GM18519 (cell line): ENCODE measurements at regions not wholly inside any gene's neighbourhood (a gene's known extent, or its start where the extent isn't known, plus 50 kb on each side); places are given as distances from the start of the nearest gene placed in this dataset.

Experiments used
- ATAC-seq: cut with Tn5 transposase; IDR thresholded peaks from one replicate; pipeline ENCODE4 v1.9.1; 2021; ENCODE audit warnings: mild to moderate bottlenecking, moderate library complexity; ENCODE audit not compliant: unreplicated experiment, low FRiP score

GRCh38 chr10:1874533-1874932 lies 137.2 kb upstream of the ADARB2 start:
- no peak for ATAC-seq

GRCh38 chr10:1873661-1874315 lies 136.5 kb upstream of the ADARB2 start:
- no peak for ATAC-seq

GRCh38 chr10:1872151-1872726 lies 134.9 kb upstream of the ADARB2 start:
- no peak for ATAC-seq

- no peak for ATAC-seq
Observed at GRCh38 chr10:1870491-1870890, 133.2 kb upstream of the ADARB2 start.

GRCh38 chr10:1869861-1870260 lies 132.5 kb upstream of the ADARB2 start:
- no peak for ATAC-seq

- no peak for ATAC-seq
Observed at GRCh38 chr10:1860351-1860750, 123.0 kb upstream of the ADARB2 start.

- ATAC-seq = no peak
Observed at GRCh38 chr10:1858547-1858946, 121.2 kb upstream of the ADARB2 start.

GRCh38 chr10:1858048-1858447 lies 120.7 kb upstream of the ADARB2 start:
- ATAC-seq = no peak

GRCh38 chr10:1855911-1856310 lies 118.6 kb upstream of the ADARB2 start:
- no peak for ATAC-seq

- no peak for ATAC-seq
Observed at GRCh38 chr10:1854271-1854670, 116.9 kb upstream of the ADARB2 start.

- ATAC-seq = no peak
Observed at GRCh38 chr10:1853801-1854200, 116.5 kb upstream of the ADARB2 start.

- no peak for ATAC-seq
Observed at GRCh38 chr10:1852841-1853240, 115.5 kb upstream of the ADARB2 start.

GRCh38 chr10:1851762-1852161 lies 114.4 kb upstream of the ADARB2 start:
- no peak for ATAC-seq

- no peak for ATAC-seq
Observed at GRCh38 chr10:1850971-1851527, 113.7 kb upstream of the ADARB2 start.

GRCh38 chr10:1847361-1847760 lies 110.0 kb upstream of the ADARB2 start:
- ATAC-seq = no peak

GRCh38 chr10:1846032-1846431 lies 108.7 kb upstream of the ADARB2 start:
- ATAC-seq = no peak

GRCh38 chr10:1841759-1842158 lies 104.4 kb upstream of the ADARB2 start:
- ATAC-seq = no peak

- no peak for ATAC-seq
Observed at GRCh38 chr10:1829712-1830111, 92.4 kb upstream of the ADARB2 start.

GRCh38 chr10:1824928-1825327 lies 87.6 kb upstream of the ADARB2 start:
- ATAC-seq = no peak

GRCh38 chr10:1814556-1814955 lies 77.2 kb upstream of the ADARB2 start:
- ATAC-seq = no peak

- ATAC-seq = no peak
Observed at GRCh38 chr10:1809139-1809741, 71.9 kb upstream of the ADARB2 start.

GRCh38 chr10:1807924-1808323 lies 70.6 kb upstream of the ADARB2 start:
- no peak for ATAC-seq
